HepG2 (cell line): ENCODE measurements at regions not wholly inside any gene's neighbourhood (a gene's known extent, or its start where the extent isn't known, plus 50 kb on each side); places are given as distances from the start of the nearest gene placed in this dataset.

Source experiments
- ATF1 ChIP-seq: IDR thresholded peaks from 2 replicates; pipeline ENCODE4 v1.6.1; 2016; ENCODE audit warnings: mild to moderate bottlenecking, control low read depth
- CBX2 ChIP-seq, 2 experiments: fragments of 200-600 bp in 1 of 2; sonication (generic); formaldehyde crosslinking in 1 of 2; IDR thresholded peaks; 2 replicates each; pipeline versions ENCODE4 v1.7.0 to v1.8.1; 2018 to 2022; ENCODE audit warnings: low read depth in 2 of 2, low read length in 1 of 2, mild to moderate bottlenecking in 1 of 2, missing genetic modification reagents in 1 of 2
- HDAC1 ChIP-seq: sonication (generic); formaldehyde crosslinking; IDR thresholded peaks from 2 replicates; pipeline ENCODE4 v1.5.1; 2020; ENCODE audit warnings: mild to moderate bottlenecking, missing genetic modification reagents
- HNF1A ChIP-seq, 2 experiments: sonication (generic) in 1 of 2; formaldehyde crosslinking in 1 of 2; IDR thresholded peaks; 2 replicates each; pipeline versions ENCODE4 v1.4.0 to v1.6.1; 2016 to 2020; ENCODE audit warnings: borderline replicate concordance in 1 of 2, low read depth in 1 of 2, mild to moderate bottlenecking in 1 of 2, missing genetic modification reagents in 1 of 2
- KAT2B ChIP-seq: fragments of 150-350 bp; IDR thresholded peaks from 2 replicates; pipeline ENCODE4 v1.6.1; 2014; ENCODE audit warnings: low read depth, low read length, borderline replicate concordance
- KDM6A ChIP-seq: IDR thresholded peaks from 2 replicates; pipeline ENCODE4 v1.6.1; 2016; ENCODE audit warnings: low read depth
- MIXL1 ChIP-seq: IDR thresholded peaks from 2 replicates; pipeline ENCODE4 v1.6.1; 2016
- PCBP1 ChIP-seq: fragments of 200-400 bp; formaldehyde crosslinking; IDR thresholded peaks from 2 replicates; pipeline ENCODE4 v1.6.1; 2017; ENCODE audit warnings: mild to moderate bottlenecking, low read depth, low read length, borderline replicate concordance
- SPEN ChIP-seq: sonication (generic); formaldehyde crosslinking; IDR thresholded peaks from 2 replicates; pipeline ENCODE4 v1.5.1; 2020; ENCODE audit warnings: low read depth, mild to moderate bottlenecking, missing genetic modification reagents
- ZBTB40 ChIP-seq, 2 experiments: fragments of 450-650 bp in 1 of 2; sonication (generic) in 1 of 2; formaldehyde crosslinking in 1 of 2; IDR thresholded peaks; 2 replicates each; pipeline versions ENCODE4 v1.6.1 to v1.8.0; 2016 to 2022; ENCODE audit warnings: antibody characterized with exemption in 1 of 2, mild to moderate bottlenecking in 1 of 2, missing genetic modification reagents in 1 of 2
- ZBTB7B ChIP-seq: sonication (generic); formaldehyde crosslinking; IDR thresholded peaks from 2 replicates; pipeline ENCODE4 v1.4.0; 2020; ENCODE audit warnings: missing genetic modification reagents
- ZNF17 ChIP-seq: sonication (generic); formaldehyde crosslinking; IDR thresholded peaks from 2 replicates; pipeline ENCODE4 v1.5.0; 2020; ENCODE audit warnings: mild to moderate bottlenecking, missing genetic modification reagents
- ZNF431 ChIP-seq: sonication (generic); formaldehyde crosslinking; IDR thresholded peaks from 2 replicates; pipeline ENCODE4 v1.9.0; 2022; ENCODE audit warnings: missing genetic modification reagents, low read depth, mild to moderate bottlenecking, borderline replicate concordance
- ZNF468 ChIP-seq: sonication (generic); formaldehyde crosslinking; IDR thresholded peaks from 2 replicates; pipeline ENCODE4 v1.8.0; 2022; ENCODE audit warnings: mild to moderate bottlenecking, moderate library complexity, missing genetic modification reagents
- ZNF788 ChIP-seq: sonication (generic); formaldehyde crosslinking; IDR thresholded peaks from 2 replicates; pipeline ENCODE4 v1.5.0; 2020; ENCODE audit warnings: mild to moderate bottlenecking, missing genetic modification reagents, borderline replicate concordance
- ZNF850 ChIP-seq: sonication (generic); formaldehyde crosslinking; conservative IDR thresholded peaks from 2 replicates; pipeline ENCODE4 v1.9.0; 2021; ENCODE audit warnings: mild to moderate bottlenecking, missing genetic modification reagents

DNA sequence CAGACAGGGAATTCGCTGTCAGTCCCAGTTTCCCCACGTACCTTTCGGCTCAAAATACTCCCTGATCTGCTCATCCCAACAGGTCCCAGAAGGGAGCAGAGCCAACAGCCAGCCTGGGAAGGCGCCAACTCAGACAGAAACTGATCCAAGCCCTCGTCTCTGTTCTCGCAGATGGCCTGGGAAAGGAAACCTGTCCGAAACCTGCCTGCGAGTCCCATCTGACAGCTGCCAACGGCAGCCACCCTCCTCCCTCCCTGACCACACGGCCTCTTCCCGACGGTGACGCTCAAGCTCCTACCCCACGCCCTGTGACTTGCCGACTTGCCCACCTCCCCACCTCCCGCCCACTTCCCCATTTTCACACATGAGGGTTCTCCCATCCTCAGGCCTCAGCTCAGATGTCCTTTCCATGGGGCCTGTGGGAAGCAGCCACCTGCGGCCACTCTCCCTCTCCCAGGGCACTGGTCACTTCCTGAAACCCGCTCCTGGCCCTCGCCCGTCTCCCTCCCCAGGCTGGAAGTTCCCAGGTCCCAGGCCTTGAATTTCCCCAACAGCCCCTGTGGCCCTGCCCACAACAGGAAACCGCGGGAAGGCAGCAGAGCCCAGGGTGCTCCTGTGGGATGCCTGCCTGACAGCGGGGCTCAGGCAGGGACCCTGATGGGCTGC is 60.9 kb upstream of the FBRSL1 start (continued):
- TF ChIP-seq HNF1A (IDR thresholded peaks at IDR 0.05; ENCODE audit: low read depth), result no peak
- 0 out of 2 replicates have a peak, but pooled peaks have one; percentile 40 for TF ChIP-seq HNF1A (CRISPR knock-in tag; IDR thresholded peaks at IDR 0.05; ENCODE audit: borderline replicate concordance)
- TF ChIP-seq ZNF468 (CRISPR knock-in tag), result no peak
- TF ChIP-seq KDM6A (CRISPR knock-in tag), result no peak
- no peak for TF ChIP-seq CBX2 (IDR thresholded peaks at IDR 0.05; ENCODE audit: low read depth, low read length)
- no peak for TF ChIP-seq CBX2 (CRISPR knock-in tag; IDR thresholded peaks at IDR 0.05; ENCODE audit: low read depth)
- no peak for TF ChIP-seq ZNF431 (CRISPR knock-in tag)
- TF ChIP-seq ZBTB7B (CRISPR knock-in tag), result 0 out of 2 replicates have a peak, but pooled peaks have one; percentile 67
- no peak for TF ChIP-seq ZNF788 (CRISPR knock-in tag)
- TF ChIP-seq KAT2B, result no peak
- no peak for TF ChIP-seq PCBP1
- no peak for TF ChIP-seq ZNF17 (CRISPR knock-in tag)
- TF ChIP-seq ZBTB40 (IDR thresholded peaks at IDR 0.05), result no peak
- TF ChIP-seq ZBTB40 (CRISPR knock-in tag; IDR thresholded peaks at IDR 0.05), result peak; percentile 20; the same call in 1 of the 2 replicates
- TF ChIP-seq HDAC1 (CRISPR knock-in tag), result no peak
- TF ChIP-seq ZNF850 (CRISPR knock-in tag), result no peak
- TF ChIP-seq MIXL1 (CRISPR knock-in tag), result no peak
- TF ChIP-seq ATF1, result no peak
- no peak for TF ChIP-seq SPEN (CRISPR knock-in tag)
